ENCODE measurements at regions not wholly inside any gene's neighbourhood (a gene's known extent, or its start where the extent isn't known, plus 50 kb on each side); places are given as distances from the start of the nearest gene placed in this dataset.

DNA sequence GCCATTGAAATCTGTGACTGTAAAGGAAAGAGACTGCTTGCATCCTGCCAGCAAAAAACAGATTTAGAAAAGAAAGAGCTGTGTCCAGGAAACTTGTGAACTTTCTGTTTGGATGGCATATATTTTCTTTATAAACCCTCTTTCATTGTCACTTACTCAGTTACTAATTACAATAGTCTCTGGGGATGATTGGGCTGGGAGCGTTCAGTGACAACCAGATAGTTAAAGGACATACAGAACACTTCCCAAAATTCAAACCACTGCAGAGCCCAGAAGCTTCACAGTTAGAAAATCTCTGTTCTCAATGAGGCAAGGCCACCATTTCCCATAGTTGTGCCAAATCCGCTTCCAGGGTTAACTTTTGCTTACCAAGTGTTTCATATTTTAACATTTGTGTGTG is 98.6 kb upstream of the TAB2 start:
- no peak for DNase-seq

DNA sequence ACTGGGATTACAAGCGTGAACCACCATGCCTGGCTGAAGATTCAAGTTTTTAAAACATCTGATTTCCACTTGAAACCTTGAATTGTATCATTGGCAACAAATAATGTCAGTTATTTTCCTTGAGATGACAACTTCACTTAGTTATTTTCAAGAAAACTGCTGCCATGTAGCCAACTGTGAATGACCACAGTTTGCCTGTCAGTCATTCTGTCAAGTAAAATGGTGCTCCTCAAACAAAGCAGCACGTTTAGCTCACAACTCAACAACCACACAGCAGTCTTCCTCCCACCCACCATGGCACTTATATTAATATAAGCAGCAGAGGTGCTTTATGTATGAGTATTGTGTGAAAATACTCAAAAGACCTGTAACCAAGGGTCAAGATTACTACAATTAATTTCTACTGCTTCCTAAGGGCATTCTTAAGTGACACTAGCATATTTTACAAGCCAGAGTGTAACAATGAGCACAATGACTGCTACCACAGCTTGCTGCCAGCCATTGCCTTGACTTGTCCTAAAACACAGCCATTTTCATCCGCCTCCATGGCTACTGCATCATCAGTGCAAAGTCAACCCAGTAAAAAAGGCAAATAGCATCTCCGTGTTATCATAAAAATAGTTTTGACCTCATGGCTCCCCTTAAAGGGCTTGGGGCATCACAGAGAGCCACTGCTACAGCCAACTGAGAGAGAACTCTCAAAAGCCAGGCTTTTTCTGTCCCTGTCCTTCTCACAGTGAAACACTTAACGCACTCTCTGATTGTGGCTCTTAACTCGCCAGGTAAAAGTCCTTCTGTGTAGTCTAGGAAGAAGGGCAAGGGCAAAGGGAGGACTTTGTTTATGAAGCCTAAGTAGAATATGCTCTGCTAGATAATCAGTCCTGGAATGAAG is 96.4 kb upstream of the TAB2 start:
- no peak for DNase-seq

DNA sequence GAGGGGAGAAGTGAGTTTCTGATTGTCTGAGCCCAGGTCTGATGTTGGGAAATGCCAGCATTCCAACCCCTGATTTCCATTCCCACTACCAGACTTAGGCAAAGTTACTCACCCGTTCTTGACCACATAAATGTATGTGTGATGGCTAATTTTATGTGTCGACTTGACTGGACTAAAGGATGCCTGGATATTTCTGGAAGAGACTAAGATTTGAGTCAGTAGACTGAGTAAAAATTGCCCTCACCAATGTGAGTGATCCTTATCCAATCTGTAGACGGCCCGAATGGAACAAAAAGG is 95.8 kb upstream of the TAB2 start:
- DNase-seq: no peak

DNA sequence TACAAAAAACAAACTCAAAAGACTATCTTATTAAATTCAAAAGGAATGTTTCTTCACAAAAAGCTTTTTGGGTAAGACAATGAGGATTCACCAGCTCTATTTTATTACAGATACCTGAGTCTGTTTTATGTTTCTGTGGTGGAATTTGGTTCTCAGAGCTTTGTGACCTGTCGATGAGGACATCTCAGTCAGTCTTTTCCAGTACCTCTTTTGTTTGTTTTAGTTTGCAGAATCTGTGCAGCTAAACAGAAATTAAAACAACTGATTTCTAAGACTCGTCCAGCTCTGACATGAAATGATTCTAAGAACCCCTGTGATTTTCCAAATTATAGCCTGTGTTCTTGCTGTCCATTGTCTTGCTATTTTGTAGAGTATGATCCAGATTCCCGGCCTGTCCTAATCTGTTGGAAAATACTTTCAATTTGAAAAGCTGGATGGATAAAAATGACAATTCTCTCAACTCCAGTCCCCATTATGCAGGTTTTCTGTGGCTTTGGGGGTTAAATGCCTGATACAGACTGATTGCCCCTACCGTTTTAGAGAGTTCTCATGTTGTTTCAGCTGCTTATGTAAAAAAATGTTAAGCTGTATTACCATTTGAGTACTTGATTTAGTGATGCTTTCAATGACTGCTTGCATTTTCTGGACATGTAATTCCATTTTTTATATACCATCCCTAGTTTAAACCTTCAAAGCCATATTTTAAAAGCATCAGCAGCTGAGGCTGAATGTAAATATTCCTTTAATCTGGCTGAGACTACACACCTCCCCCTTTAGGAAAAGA is 94.2 kb upstream of the TAB2 start:
- no peak for DNase-seq

DNA sequence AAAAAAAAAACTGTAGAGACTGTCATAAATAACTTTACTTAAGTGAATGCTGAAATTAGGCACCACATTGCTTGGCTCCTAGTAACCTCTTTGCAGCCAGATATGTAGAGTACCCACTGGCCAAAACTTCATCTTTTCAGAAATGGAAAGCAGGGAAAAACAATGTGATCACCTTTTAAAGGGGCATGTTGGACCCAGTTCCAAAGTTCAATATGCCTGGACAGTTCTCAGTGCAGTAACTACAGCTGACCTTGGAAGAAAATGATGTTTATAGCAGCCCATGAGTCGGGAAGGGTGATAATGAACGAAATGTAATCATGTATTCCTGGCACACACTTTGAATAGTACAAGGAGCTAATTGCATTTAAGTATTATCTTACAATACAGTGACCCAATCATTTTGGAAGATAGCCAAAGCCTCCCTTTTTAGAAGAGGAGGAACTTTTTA is 93.6 kb upstream of the TAB2 start:
- no peak for DNase-seq

DNA sequence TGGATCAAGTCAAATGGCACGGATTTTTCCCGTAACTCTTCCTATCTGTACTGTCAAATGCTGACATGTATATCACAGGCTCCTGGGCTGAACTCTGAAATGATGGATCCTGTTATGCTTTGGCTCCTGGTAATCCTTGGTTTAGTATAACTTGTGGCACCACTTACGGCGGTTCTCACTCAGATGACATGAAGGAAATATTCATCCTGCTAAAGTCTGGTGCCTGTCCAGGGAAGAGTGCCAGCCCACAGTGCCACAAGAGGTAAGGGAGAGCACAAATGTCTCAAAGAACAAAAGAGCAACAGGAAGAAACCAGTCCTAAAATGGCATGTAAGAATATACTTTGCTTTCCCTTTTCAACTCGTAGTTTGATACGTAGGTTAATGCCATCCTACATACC is 93.1 kb upstream of the TAB2 start:
- DNase-seq: no peak

DNA sequence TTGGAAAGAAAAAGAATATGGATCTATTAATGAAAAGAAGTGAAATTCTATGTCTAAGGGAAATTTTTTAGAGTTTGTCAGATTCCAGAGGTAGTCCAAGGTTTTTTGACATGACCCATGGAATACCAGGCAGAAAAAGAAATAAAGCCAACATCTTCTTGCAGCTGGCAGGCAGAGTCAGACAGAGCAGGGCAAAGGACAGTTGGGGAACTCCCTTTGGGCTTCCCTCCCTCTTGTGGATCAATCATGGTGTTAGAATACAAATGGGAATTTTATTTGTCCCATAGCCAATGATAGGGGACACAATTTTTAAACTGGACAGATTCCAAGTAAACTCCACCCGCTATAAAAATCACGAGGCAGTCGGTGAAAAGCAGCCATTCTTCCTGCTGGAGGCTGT is 92.1 kb upstream of the TAB2 start:
- no peak for DNase-seq

DNA sequence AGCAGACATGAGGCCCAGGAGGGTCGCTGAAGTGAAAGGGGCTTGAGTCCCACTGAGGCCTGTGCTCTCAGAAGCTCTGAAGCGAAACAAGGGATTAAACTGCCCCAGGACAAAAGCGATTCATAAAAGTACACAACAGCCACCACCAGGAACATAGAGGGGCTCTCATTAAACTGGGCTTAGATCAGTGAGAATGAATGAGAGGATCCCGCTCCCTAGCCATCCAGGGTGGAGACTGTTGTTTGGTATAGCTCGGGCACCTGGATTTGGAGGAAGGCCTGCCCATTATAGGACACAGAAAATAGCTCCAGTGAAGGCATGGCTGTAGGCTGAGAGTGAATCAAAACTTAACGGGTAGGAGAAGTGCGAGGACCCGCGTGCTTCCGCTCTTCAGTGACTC is 91.6 kb upstream of the TAB2 start:
- DNase-seq: no peak

DNA sequence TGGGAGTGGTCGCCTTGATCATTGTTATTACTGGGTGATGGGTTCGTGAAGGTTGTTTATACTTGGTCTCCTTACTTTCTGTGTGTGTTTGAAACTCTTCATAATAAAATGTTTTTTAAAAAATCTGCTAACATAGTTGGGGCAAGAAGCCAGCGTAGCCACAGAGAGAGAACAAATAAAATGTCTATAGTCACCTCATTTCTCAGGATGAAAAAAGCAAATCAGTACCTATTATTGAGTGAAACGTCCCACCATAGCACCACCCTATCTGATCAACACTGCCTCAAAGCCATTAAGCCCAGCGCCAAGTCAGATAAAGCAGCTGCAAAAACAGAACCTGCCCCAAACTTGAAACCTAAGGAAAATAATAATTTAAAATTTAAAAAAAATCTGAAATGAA is 89.7 kb upstream of the TAB2 start:
- DNase-seq: no peak

DNA sequence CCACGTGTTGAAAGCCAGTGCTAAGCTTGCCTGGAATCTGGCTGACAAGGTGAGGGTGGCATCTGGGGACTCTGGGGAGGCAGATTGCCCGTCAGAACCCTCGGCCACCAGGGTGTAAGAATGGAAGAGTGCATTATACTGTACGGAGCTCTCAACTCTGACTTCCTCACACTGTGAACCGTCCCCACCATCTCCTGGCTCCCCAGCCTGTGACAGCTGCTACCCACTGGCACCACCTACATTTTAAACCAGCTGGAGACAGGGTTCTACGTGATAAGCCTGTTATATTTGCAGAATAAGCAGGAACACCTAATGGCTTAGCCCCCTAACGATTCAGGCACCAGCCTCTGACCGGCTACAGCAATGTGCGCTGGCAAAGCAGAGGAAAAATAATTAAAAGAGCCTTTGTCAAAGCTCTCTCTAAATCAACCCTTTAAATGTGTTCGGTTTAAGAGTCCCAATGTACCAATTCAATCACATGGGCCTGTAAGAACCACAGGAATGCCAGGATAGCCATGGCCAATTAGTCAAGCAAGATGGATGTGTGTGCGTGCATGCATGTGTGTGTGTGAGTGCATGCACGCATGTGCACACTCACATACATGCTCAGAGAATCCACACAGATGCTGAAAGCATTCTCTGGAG is 89.1 kb upstream of the TAB2 start:
- no peak for DNase-seq

DNA sequence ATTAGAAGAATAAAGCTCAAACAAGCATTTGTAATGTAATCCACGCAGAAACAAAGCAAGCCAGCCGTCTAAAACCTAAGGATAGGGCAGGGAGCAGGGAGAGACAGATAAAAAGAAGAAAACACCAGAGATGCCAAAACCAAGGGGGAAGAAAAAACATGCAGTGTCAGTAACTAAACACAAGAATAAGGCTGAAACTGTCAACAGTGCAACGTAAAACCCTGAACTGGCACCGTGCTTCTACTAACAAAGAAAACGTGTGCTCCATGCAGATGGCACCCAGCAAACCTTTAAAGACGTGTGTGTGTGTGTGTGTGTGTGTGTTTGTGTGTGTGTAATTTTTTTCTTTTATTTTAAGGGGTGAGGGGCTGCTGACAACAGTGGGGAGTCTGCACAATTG is 88.4 kb upstream of the TAB2 start:
- no peak for DNase-seq

DNA sequence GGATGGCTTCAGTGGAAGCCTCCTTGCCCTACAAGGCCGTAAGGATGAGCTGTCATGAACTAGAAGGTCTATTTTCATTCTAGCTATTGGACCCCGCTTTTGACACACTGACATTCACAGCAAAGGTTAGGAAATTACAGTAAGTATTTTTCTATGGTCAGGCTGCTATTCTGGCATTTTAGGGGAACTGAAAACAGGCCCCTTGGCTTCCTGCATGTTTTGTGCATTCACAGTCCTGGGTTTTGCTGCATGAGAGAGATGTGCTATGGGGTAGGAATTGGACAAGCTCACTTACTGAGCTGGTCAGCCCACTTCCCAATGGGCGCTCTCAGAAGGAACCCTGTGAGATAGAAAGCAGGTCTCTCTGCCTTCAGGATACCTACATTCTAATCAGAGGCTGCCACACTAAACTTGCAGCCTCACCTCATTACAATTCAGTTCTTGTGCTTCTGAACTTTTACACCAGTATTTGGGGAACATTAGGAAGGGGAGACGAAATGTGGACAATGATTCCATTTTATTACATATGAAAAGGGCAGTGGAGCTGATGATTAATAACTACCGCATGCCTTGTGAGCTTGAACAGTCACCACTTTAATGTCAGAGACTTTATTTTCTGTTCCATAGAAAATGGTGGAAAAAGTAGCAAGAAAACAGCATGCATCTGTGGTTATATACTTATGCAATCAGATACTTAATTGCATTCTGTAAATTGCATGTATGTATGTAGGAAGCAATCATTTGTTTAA is 86.6 kb upstream of the TAB2 start:
- DNase-seq: no peak

DNA sequence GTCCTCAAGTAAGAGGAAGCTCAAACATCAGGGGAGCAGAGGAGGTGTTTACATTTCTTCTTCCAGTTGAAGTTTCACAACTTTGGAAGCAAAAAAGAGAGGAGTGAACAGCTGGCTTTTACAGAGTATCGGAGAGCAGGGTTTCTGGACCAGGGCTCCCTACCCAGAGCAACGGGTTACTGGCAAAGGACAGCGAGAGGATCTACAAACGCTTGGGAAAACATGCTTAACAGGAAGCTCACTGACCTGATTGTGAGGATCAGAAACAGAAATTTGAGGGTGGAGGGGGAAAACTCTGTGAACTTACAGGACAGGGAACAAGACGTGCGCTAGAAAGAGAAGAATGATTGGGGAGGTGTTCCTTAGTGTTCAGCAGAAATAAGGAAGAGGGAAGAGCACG is 85.7 kb upstream of the TAB2 start:
- DNase-seq: no peak

DNA sequence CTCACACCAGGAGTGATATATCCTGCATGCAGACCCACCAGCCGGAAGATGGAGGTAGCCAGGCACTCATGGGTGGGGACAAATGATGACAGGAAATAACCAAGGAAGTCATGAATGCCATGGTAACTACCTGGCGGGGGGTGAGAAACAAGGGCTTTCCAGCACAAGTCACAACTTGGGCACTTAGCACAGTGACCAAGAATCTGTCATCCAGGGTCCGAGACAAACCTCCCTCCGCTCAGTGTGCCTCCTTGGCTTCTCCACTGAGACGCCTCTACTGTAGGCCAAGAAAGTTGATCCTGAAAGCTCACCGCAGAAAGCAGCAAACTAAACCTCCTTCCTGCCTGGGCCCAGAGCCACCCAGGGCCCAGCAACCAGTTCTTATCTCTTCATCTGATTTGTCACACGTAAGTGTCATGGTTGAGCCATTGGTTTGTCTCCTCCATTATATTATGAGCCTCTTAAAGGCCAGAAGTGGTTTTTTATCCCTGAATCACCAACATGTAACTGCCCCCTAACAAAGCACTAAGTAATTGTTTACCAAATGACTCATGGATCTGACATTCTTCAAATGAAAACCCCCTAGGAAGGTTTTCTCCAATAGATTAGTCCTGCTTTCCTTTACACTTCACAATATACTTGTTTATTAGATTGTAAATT is 84.3 kb upstream of the TAB2 start:
- peak; percentile 25 for DNase-seq

DNA sequence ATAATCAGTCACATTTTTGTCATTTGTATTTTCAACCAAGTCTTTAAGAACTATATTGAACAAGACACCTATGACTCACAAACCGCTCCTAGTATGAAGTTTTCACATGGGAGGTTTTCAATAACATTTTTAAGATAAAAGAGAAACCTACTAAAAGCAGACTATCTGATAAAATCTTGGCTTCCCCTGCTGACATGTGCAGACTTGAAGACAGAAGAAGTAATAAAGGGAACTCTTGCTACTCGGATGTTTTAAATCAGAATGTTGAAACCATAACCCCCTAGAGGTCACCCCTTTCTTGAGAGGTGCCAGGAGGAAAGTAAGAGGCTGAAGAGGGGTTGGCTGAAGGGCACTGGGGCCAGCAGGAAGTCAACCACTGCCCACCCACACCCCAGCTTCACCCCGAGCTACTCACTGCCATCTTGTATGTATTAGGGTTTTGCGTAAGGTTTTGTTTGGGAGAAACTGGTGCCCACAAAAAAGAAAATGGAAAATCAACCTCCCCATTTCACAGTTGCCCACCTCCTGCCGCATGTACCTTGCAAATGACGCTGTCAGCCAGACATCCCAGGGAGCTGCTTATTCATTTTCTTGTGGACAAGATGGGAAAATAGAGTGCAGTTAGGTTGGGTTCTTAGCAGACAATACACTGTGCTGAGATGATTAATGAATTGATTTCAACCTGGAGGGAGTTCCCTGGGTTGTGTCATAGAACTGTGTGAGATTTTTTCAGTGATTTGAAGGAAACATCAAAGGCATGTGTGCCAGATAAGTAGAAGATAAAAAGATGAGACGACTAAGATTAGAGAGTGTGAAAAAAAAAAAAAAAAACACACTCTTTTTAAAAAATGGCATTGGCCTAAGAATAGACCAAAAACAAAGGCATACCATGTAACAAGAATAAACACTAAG is 83.2 kb upstream of the TAB2 start:
- peak; percentile 41 for DNase-seq

DNA sequence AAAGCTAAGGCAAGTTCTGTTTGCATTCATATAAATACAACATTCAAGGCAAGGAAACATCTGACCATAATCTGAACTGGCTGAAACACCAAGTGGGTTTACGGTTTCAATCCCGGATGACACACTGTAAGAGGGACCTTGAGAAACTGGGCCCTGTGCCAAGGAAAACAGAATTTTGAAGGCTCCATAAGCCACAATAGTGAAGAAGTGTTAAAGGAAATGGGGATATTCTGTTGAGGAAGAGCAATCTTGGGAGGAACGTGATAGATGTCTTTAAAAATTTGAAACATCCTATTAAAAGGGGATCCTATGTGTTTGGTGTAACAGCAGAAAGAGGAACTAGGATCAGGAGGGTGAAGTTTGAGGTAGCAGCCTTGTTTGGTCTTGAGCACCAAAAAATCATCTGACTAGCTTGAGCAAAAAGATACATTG is 82.4 kb upstream of the TAB2 start:
- DNase-seq: no peak

DNA sequence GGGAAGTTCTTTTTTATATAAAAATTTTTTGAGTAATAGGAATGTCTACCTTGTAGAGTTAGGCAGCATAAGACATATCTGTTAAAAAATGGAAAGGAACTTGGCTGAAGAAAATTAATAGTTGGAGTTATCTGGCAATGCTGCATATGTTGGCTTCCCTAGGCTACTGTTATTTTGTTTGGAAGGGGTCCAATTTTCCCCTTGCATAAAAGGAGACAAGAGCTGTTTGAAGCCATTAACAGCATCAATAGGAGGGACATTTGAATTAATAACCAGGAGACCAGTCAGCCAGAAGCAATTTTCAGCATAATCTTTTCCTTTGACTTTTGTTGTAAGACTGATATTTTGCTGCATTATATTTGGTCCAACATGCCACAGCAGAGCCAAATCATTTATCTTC is 80.9 kb upstream of the TAB2 start:
- no peak for DNase-seq

DNA sequence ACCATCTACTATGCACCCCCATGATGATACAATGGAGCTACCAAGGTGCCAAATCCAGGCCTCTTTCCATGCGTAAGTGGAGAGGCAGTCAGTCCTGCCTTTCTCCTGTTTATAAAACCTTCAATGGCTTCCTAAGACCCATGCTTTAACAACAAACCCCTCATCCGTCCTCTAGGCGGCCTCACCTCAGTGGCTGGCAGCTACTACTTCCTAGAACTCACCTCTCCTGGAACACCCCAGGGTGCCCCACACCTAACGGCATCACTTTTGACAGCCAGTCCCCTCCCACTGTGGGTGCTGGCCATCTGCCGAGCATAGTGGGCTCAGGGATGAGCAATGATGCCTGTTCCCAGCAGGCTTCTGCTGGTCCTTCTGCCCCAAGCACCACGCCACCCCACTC is 80.0 kb upstream of the TAB2 start:
- no peak for DNase-seq

DNA sequence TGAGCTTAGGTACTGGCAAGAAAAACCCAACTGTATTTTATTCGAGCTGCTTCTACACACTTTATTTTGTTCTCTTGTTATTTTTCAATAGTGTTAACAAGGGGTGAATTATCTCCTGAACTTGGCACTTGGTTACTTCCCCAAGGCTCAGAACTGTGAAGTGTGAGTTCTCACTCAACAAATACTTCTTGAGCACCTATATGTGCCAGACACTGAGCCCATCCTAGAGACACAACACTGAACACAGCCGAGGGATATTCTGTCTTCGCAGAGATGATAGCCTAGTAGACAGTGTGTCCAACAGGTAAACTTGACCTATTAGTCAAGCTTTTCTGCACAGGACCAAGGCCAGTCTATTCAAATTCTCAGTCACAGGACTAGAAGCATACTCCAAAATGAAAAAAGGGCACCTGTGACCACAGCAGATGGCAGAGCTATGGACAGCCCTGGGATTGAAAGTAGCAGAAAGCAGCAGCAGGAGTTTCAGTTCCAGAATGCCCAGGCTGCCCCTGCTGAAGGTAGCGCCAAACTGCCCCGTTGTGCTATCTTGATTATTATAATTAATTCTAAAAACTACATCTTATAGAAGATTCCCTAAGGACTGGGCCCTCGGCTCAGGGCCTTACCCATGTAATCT is 77.8 kb upstream of the TAB2 start:
- DNase-seq: no peak

DNA sequence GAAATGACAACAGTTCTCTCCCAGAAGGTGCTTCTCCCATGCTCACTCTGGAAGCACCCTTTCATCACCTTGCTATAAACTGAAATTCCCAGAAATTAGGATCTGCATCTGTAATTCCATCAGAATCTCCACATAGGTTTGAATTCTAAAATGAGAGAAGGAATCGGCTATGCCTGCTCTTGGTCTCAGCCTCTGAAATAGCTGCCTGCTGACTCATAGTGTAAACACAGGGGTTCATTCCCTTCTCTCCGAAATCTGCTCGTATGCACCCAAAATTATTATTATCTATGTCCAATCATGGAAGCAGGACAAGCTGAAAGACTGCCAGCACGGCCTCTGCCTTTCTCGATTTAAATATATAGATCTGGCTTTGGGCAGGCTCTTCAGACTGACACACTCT is 74.6 kb upstream of the TAB2 start:
- no peak for DNase-seq

DNA sequence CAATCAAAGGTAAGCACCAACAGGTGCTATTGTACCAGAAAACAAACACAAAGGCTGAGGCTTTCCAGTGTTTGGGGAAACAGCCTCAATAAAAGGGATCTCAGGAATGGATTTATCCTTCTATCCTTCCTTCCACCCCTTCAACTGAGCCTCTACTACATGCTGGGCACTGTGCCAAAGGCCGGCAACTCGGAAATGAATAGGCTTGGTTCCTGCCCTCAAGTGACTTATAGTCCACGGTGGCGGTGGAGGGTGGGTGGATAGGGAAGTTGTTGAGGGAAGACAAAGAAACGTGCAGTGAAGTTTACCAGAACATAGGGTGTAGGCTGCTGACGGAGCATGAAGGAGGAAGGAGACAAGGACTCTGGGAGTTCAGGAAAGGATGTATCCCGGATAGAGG is 73.4 kb upstream of the TAB2 start:
- DNase-seq: no peak
